ENCODE measurements at regions not wholly inside any gene's neighbourhood (a gene's known extent, or its start where the extent isn't known, plus 50 kb on each side); places are given as distances from the start of the nearest gene placed in this dataset.

- TF ChIP-seq POLR2A (IDR thresholded peaks at IDR 0.05): no peak
- TF ChIP-seq, protein P1, sequence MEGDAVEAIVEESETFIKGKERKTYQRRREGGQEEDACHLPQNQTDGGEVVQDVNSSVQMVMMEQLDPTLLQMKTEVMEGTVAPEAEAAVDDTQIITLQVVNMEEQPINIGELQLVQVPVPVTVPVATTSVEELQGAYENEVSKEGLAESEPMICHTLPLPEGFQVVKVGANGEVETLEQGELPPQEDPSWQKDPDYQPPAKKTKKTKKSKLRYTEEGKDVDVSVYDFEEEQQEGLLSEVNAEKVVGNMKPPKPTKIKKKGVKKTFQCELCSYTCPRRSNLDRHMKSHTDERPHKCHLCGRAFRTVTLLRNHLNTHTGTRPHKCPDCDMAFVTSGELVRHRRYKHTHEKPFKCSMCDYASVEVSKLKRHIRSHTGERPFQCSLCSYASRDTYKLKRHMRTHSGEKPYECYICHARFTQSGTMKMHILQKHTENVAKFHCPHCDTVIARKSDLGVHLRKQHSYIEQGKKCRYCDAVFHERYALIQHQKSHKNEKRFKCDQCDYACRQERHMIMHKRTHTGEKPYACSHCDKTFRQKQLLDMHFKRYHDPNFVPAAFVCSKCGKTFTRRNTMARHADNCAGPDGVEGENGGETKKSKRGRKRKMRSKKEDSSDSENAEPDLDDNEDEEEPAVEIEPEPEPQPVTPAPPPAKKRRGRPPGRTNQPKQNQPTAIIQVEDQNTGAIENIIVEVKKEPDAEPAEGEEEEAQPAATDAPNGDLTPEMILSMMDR (IDR thresholded peaks at IDR 0.05): no peak
Measured at GRCh38 chr17:79338604-79339003, 264.0 kb downstream of the ENGASE start.
